HepG2 (cell line): ENCODE measurements at regions not wholly inside any gene's neighbourhood (a gene's known extent, or its start where the extent isn't known, plus 50 kb on each side); places are given as distances from the start of the nearest gene placed in this dataset.

ENCODE experiments used
- ATAC-seq: fragments of 200-7000 bp; cut with Tn5 transposase; 3 replicates; pipeline ENCODE4 v1.9.1; 2020; ENCODE audit warnings: mild to moderate bottlenecking, moderate library complexity
- BruUV-seq: library from RNA; stranded (reverse); fragments of 400-500 nt; replicated peaks from 2 replicates; lab custom pipeline; 2021; lab: Mats Ljungman, UMichigan
- CTCF ChIA-PET: fragments of 300-600 bp; formaldehyde crosslinking; extraction: SDS; loops from one replicate; lab custom pipeline; 2021; ENCODE audit warnings: low total read pairs, inconsistent platforms, low intra/inter-chr PET ratio; lab: Yijun Ruan, JAX
- POLR2A ChIA-PET: fragments of 350-600 bp; sonication (Branson Sonifier 250); formaldehyde crosslinking; loops from one replicate; lab custom pipeline; 2020; ENCODE audit warnings: antibody characterized with exemption, inconsistent platforms; lab: Yijun Ruan, JAX
- DNase-seq: peaks from one replicate; pipeline ENCODE4 v3.0.0-alpha.2; 2015; ENCODE audit warnings: low spot score
- FAIRE-seq: peaks from 3 replicates; lab custom pipeline; 2011; peaks lifted over from hg19 to GRCh38; lab: Jason Lieb, UNC
- H2AFZ ChIP-seq: one replicate; pipeline ENCODE4 v1.6.1; 2011; ENCODE audit warnings: low read length, inconsistent platforms
- H3K27ac ChIP-seq: fragments of 300-600 bp; 3 replicates; pipeline ENCODE4 v1.8.0; 2011; ENCODE audit warnings: mixed run types, mild to moderate bottlenecking, mixed read lengths, low read length, inconsistent platforms; ENCODE audit not compliant: insufficient read depth; ENCODE audit errors: extremely low read length
- H3K27me3 ChIP-seq, 2 experiments: fragments of 200-600 bp in 1 of 2; 2 replicates in 1 of 2; 3 replicates in 1 of 2; pipeline versions ENCODE4 v1.6.0 to v1.8.0; 2011; ENCODE audit warnings: low read length in 2 of 2, mild to moderate bottlenecking in 2 of 2, moderate library complexity in 2 of 2, inconsistent platforms in 1 of 2; ENCODE audit not compliant: insufficient read depth in 2 of 2, control insufficient read depth in 1 of 2
- H3K36me3 ChIP-seq, 2 experiments: fragments of 200-600 bp in 1 of 2; replicated peaks in 1 of 2; 2 replicates in 1 of 2; 3 replicates in 1 of 2; pipeline versions ENCODE4 v1.5.1 to v1.8.0; 2011; ENCODE audit warnings: low read length in 2 of 2, inconsistent platforms in 1 of 2; ENCODE audit not compliant: insufficient read depth in 2 of 2, control insufficient read depth in 1 of 2
- H3K4me1 ChIP-seq: 2 replicates; pipeline ENCODE4 v1.5.1; 2012; ENCODE audit warnings: low read length, inconsistent platforms; ENCODE audit not compliant: insufficient read depth
- H3K4me2 ChIP-seq: 2 replicates; pipeline ENCODE4 v1.6.0; 2011; ENCODE audit warnings: low read depth, low read length, inconsistent platforms
- H3K4me3 ChIP-seq, 3 experiments: fragments of 200-600 bp in 1 of 3; sonication (generic), shearing (Covaris generic) in 1 of 3; replicated peaks in 1 of 3; 2 replicates each; pipeline ENCODE4 v1.5.1; 2011 to 2016; ENCODE audit warnings: low read length in 3 of 3, inconsistent platforms in 2 of 3, low read depth in 2 of 3, mild to moderate bottlenecking in 2 of 3, control low read depth in 1 of 3, mixed read lengths in 1 of 3; ENCODE audit not compliant: insufficient read depth in 1 of 3
- H3K79me2 ChIP-seq: one replicate; pipeline ENCODE4 v1.6.1; 2011; ENCODE audit warnings: low read length, inconsistent platforms; ENCODE audit not compliant: insufficient read depth
- H3K9ac ChIP-seq: 2 replicates; pipeline ENCODE4 v1.6.0; 2011; ENCODE audit warnings: mild to moderate bottlenecking, low read depth, low read length, inconsistent platforms; ENCODE audit not compliant: insufficient read depth
- H3K9me3 ChIP-seq: 2 replicates; pipeline ENCODE4 v1.5.1; 2012; ENCODE audit warnings: mild to moderate bottlenecking, low read length
- H4K20me1 ChIP-seq: 2 replicates; pipeline ENCODE4 v1.6.0; 2011; ENCODE audit warnings: inconsistent platforms, mild to moderate bottlenecking, low read length, moderate library complexity; ENCODE audit not compliant: insufficient read depth
- CENPX ChIP-seq: sonication (generic); formaldehyde crosslinking; IDR thresholded peaks from 2 replicates; pipeline ENCODE4 v1.9.0; 2021; ENCODE audit warnings: mild to moderate bottlenecking, missing genetic modification reagents, moderate library complexity
- HOXA7 ChIP-seq: sonication (generic); formaldehyde crosslinking; IDR thresholded peaks from 2 replicates; pipeline ENCODE4 v1.8.1; 2022; ENCODE audit warnings: mild to moderate bottlenecking, missing genetic modification reagents, moderate library complexity
- JUN ChIP-seq: sonication (generic); formaldehyde crosslinking; IDR thresholded peaks from 2 replicates; pipeline ENCODE4 v1.4.0; 2020; ENCODE audit warnings: mild to moderate bottlenecking, missing genetic modification reagents
- MEIS2 ChIP-seq: sonication (generic); formaldehyde crosslinking; IDR thresholded peaks from 2 replicates; pipeline ENCODE4 v1.9.0; 2021; ENCODE audit warnings: mild to moderate bottlenecking, missing genetic modification reagents
- SMC3 ChIP-seq: IDR thresholded peaks from 2 replicates; pipeline ENCODE4 v1.6.1; 2011; ENCODE audit warnings: low read length, improper control_type of control experiment
- TAF15 ChIP-seq: fragments of 200-400 bp; formaldehyde crosslinking; IDR thresholded peaks from one replicate; pipeline ENCODE4 v1.6.1; 2018; ENCODE audit warnings: mild to moderate bottlenecking, low read depth, low read length; ENCODE audit not compliant: poor library complexity, severe bottlenecking
- TEAD2 ChIP-seq: sonication (generic); formaldehyde crosslinking; IDR thresholded peaks from 2 replicates; pipeline ENCODE4 v1.9.0; 2021; ENCODE audit warnings: missing genetic modification reagents
- ZFP82 ChIP-seq: sonication (generic); formaldehyde crosslinking; IDR thresholded peaks from 2 replicates; pipeline ENCODE4 v1.5.1; 2020; ENCODE audit warnings: mild to moderate bottlenecking, missing genetic modification reagents, borderline replicate concordance
- ZNF292 ChIP-seq: sonication (generic); formaldehyde crosslinking; IDR thresholded peaks from 2 replicates; pipeline ENCODE4 v1.8.1; 2022; ENCODE audit warnings: mild to moderate bottlenecking, low read depth, missing genetic modification reagents, borderline replicate concordance
- ZNF510 ChIP-seq: sonication (generic); formaldehyde crosslinking; IDR thresholded peaks from 2 replicates; pipeline ENCODE4 v1.4.0; 2020; ENCODE audit warnings: low read depth, mild to moderate bottlenecking, missing genetic modification reagents
- WGBS: methylation state at CpG from one replicate; pipeline ENCODE4 v1.1.6; 2017; ENCODE audit warnings: low lambda C conversion rate; 5-methylcytosine and 5-hydroxymethylcytosine counted together
- in situ Hi-C: cut with HindIII; loops from 2 replicates; pipeline ENCODE4 v1.10.0; 2017; ENCODE audit warnings: low pct_unique_long_range_greater_than_20kb; ENCODE audit not compliant: extremely low pct_ligation_motif_present
- intact Hi-C: fragments of 100-400 bp; cut with micrococcal nuclease; formaldehyde crosslinking; loops from one replicate; pipeline ENCODE4 v1.10.0; 2022; ENCODE audit not compliant: unreplicated experiment
- TF ChIP-seq, protein P1 (sequence below): sonication (generic); formaldehyde crosslinking; IDR thresholded peaks from 2 replicates; pipeline ENCODE4 v1.5.0; 2020; ENCODE audit warnings: mild to moderate bottlenecking, missing genetic modification reagents, moderate library complexity

- intact Hi-C loops (no loop called here), in situ Hi-C loops (loop anchor here (25.0 kb wide), 1 partner anchor 224 kb away; no protein-coding TSS in a partner anchor)
- ChIA-PET CTCF (no interaction called here), POLR2A (no interaction called here)
- Histone ChIP-seq H2AFZ (no peak overlapping the region), H3K27ac (no peak overlapping the region), H3K9me3 (no peaks in the 10 kb centered on the region), H3K79me2 (no peaks in the 10 kb centered on the region), H3K27me3 (no peaks in the 10 kb centered on the region), H3K36me3 (no peaks in the 10 kb centered on the region), H3K4me3 (no peak overlapping the region), H3K4me1 (no peaks in the 10 kb centered on the region), H4K20me1 (no peaks in the 10 kb centered on the region), H3K4me2 (no peak overlapping the region), H3K9ac (no peak overlapping the region)
- ATAC-seq (no peak), DNase-seq (no peak), FAIRE-seq (no peak)
- BruUV-seq = no TSS peak
- no peak for TF ChIP-seq ZFP82 (CRISPR knock-in tag)
- TF ChIP-seq ZNF292 (CRISPR knock-in tag) = no peak
- no peak for TF ChIP-seq JUN
- TF ChIP-seq TAF15 = no peak
- TF ChIP-seq HOXA7 (CRISPR knock-in tag) = no peak
- no peak for TF ChIP-seq MEIS2 (CRISPR knock-in tag)
- TF ChIP-seq ZNF510 (CRISPR knock-in tag) = no peak
- no peak for TF ChIP-seq CENPX (CRISPR knock-in tag)
These were observed 221.8 kb downstream of the RPIA start for GRCh38 chr2:88913280-88913679.

GRCh38 chr2:88919087-88919738 is 227.7 kb downstream of the RPIA start:
- Histone ChIP-seq H3K36me3 (no peaks in the 10 kb centered on the region), H3K27me3 (0 out of 5 replicates have a peak, but pooled peaks cover 0 to 3% of the 10 kb centered on the region in 2 experiments), H2AFZ (no peak overlapping the region), H3K9me3 (no peaks in the 10 kb centered on the region), H3K79me2 (no peaks in the 10 kb centered on the region), H3K27ac (no peak overlapping the region), H3K9ac (no peak overlapping the region), H4K20me1 (no peaks in the 10 kb centered on the region), H3K4me1 (no peaks in the 10 kb centered on the region), H3K4me2 (no peak overlapping the region), H3K4me3 (no peak overlapping the region)
- FAIRE-seq = peak; percentile 32
- peak; percentile 74 for ATAC-seq
- 11% methylated on average over 7 of the region's 7 CpGs for WGBS
- BruUV-seq = no TSS peak
- POLR2A ChIA-PET = no interaction called here
- CTCF ChIA-PET = interaction anchor here (0.8 to 1.9 kb wide), 4 partner anchors 15 to 179 kb away, joined by 3 to 7 read pairs (median 4); no protein-coding TSS in a partner anchor
- TF ChIP-seq SMC3 (peak; percentile 45; the same call in 1 of the 2 replicates), TEAD2 (CRISPR knock-in tag) (no peak)
- TF ChIP-seq, protein P1, sequence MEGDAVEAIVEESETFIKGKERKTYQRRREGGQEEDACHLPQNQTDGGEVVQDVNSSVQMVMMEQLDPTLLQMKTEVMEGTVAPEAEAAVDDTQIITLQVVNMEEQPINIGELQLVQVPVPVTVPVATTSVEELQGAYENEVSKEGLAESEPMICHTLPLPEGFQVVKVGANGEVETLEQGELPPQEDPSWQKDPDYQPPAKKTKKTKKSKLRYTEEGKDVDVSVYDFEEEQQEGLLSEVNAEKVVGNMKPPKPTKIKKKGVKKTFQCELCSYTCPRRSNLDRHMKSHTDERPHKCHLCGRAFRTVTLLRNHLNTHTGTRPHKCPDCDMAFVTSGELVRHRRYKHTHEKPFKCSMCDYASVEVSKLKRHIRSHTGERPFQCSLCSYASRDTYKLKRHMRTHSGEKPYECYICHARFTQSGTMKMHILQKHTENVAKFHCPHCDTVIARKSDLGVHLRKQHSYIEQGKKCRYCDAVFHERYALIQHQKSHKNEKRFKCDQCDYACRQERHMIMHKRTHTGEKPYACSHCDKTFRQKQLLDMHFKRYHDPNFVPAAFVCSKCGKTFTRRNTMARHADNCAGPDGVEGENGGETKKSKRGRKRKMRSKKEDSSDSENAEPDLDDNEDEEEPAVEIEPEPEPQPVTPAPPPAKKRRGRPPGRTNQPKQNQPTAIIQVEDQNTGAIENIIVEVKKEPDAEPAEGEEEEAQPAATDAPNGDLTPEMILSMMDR (CRISPR knock-in tag) = peak; percentile 48
- DNase-seq = peak; percentile 31
- in situ Hi-C loops = loop anchor here (25.0 kb wide), 1 partner anchor 218 kb away; no protein-coding TSS in a partner anchor
- intact Hi-C loops = loop anchor here (1.0 kb wide), 2 partner anchors 45 to 179 kb away; no protein-coding TSS in a partner anchor
